ENCODE measurements at regions not wholly inside any gene's neighbourhood (a gene's known extent, or its start where the extent isn't known, plus 50 kb on each side); places are given as distances from the start of the nearest gene placed in this dataset.

- Histone ChIP-seq H3K4me3 (ENCODE audit: control extremely low read depth in 1 of 5, extremely low read depth in 1 of 5, insufficient read depth in 1 of 5, low read depth in 2 of 5, low read length in 4 of 5) (no peak overlapping the region), H3K4me2 (replicated peaks; ENCODE audit: low read depth, low read length, poor library complexity, severe bottlenecking) (no peak overlapping the region), H3K79me2 (ENCODE audit: control insufficient read depth, insufficient read depth, low read length) (no peaks in the 10 kb centered on the region), H3K4me1 (ENCODE audit: control insufficient read depth in 2 of 2, insufficient read depth in 2 of 2, low read length in 2 of 2) (no peaks in the 10 kb centered on the region), H3K9me3 (ENCODE audit: control extremely low read depth in 1 of 3, control insufficient read depth in 2 of 3, insufficient read depth in 1 of 3, low read length in 2 of 3) (no peaks in the 10 kb centered on the region), H3K27ac (ENCODE audit: low read length in 2 of 2) (no peak overlapping the region), H3K27me3 (replicated peaks in 1 of 4; ENCODE audit: control extremely low read depth in 1 of 4, control insufficient read depth in 3 of 4, insufficient read depth in 4 of 4, low read length in 3 of 4) (no peaks in the 10 kb centered on the region), H4K20me1 (ENCODE audit: control insufficient read depth, insufficient read depth, low read length, poor library complexity, severe bottlenecking) (no peaks in the 10 kb centered on the region), H3K36me3 (replicated peaks in 1 of 2; ENCODE audit: control extremely low read depth in 1 of 2, control insufficient read depth in 1 of 2, extremely low read depth in 1 of 2, insufficient read depth in 2 of 2, low read length in 1 of 2) (no peaks in the 10 kb centered on the region), H2AFZ (ENCODE audit: insufficient read depth, low read depth, low read length, poor library complexity, severe bottlenecking) (no peak overlapping the region), H3K9ac (ENCODE audit: low read length) (no peak overlapping the region)
- ATAC-seq (ENCODE audit: low read depth) (no peak), DNase-seq (no peak)
- no CpG with 5 or more reads among the region's 2 CpGs for WGBS (ENCODE audit: insufficient coverage)
- Mint-ChIP-seq H3K27ac (no peak overlapping the region), H3K4me3 (no peak overlapping the region), H3K27me3 (no peaks in the 10 kb centered on the region), H3K9me3 (ENCODE audit: insufficient read depth) (peaks cover 3% of the 10 kb centered on the region), H3K4me1 (no peaks in the 10 kb centered on the region)
- TF ChIP-seq, protein P1, sequence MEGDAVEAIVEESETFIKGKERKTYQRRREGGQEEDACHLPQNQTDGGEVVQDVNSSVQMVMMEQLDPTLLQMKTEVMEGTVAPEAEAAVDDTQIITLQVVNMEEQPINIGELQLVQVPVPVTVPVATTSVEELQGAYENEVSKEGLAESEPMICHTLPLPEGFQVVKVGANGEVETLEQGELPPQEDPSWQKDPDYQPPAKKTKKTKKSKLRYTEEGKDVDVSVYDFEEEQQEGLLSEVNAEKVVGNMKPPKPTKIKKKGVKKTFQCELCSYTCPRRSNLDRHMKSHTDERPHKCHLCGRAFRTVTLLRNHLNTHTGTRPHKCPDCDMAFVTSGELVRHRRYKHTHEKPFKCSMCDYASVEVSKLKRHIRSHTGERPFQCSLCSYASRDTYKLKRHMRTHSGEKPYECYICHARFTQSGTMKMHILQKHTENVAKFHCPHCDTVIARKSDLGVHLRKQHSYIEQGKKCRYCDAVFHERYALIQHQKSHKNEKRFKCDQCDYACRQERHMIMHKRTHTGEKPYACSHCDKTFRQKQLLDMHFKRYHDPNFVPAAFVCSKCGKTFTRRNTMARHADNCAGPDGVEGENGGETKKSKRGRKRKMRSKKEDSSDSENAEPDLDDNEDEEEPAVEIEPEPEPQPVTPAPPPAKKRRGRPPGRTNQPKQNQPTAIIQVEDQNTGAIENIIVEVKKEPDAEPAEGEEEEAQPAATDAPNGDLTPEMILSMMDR (IDR thresholded peaks at IDR 0.05): no peak
- no peak for TF ChIP-seq EZH2 (IDR thresholded peaks at IDR 0.05; ENCODE audit: borderline replicate concordance, insufficient read depth, low read depth, low read length, poor library complexity, severe bottlenecking)
- intact Hi-C loops (cut with micrococcal nuclease): no loop called here
- ChIA-PET POLR2A (no interaction called here), CTCF (no interaction called here)
Observed at GRCh38 chr6:98352348-98352747, 482.0 kb upstream of the POU3F2 start.

- H3K27me3 ChIP-seq (replicated peaks in 1 of 4; ENCODE audit: control extremely low read depth in 1 of 4, control insufficient read depth in 3 of 4, insufficient read depth in 4 of 4, low read length in 3 of 4): no peaks in the 10 kb centered on the region
- no peaks in the 10 kb centered on the region for H3K36me3 ChIP-seq (replicated peaks in 1 of 2; ENCODE audit: control extremely low read depth in 1 of 2, control insufficient read depth in 1 of 2, extremely low read depth in 1 of 2, insufficient read depth in 2 of 2, low read length in 1 of 2)
- peaks cover 4% of the 10 kb centered on the region for H3K9me3 Mint-ChIP-seq (ENCODE audit: insufficient read depth)
- H3K79me2 ChIP-seq (ENCODE audit: control insufficient read depth, insufficient read depth, low read length): no peaks in the 10 kb centered on the region
- intact Hi-C loops (cut with micrococcal nuclease): no loop called here
- H3K4me1 ChIP-seq (ENCODE audit: control insufficient read depth in 2 of 2, insufficient read depth in 2 of 2, low read length in 2 of 2): no peaks in the 10 kb centered on the region
- DNase-seq: no peak
- WGBS (ENCODE audit: insufficient coverage): no CpG with 5 or more reads among the region's 3 CpGs
- H3K4me1 Mint-ChIP-seq: no peaks in the 10 kb centered on the region
- no peak overlapping the region for H3K27ac Mint-ChIP-seq
- no peaks in the 10 kb centered on the region for H4K20me1 ChIP-seq (ENCODE audit: control insufficient read depth, insufficient read depth, low read length, poor library complexity, severe bottlenecking)
- H3K27ac ChIP-seq (ENCODE audit: low read length in 2 of 2): no peak overlapping the region
- H2AFZ ChIP-seq (ENCODE audit: insufficient read depth, low read depth, low read length, poor library complexity, severe bottlenecking): no peak overlapping the region
- ChIA-PET POLR2A (no interaction called here), CTCF (no interaction called here)
- H3K27me3 Mint-ChIP-seq: no peaks in the 10 kb centered on the region
- no peaks in the 10 kb centered on the region for H3K9me3 ChIP-seq (ENCODE audit: control extremely low read depth in 1 of 3, control insufficient read depth in 2 of 3, insufficient read depth in 1 of 3, low read length in 2 of 3)
- no peak overlapping the region for H3K4me3 Mint-ChIP-seq
- H3K4me3 ChIP-seq (ENCODE audit: control extremely low read depth in 1 of 5, extremely low read depth in 1 of 5, insufficient read depth in 1 of 5, low read depth in 2 of 5, low read length in 4 of 5): no peak overlapping the region
- no peak overlapping the region for H3K9ac ChIP-seq (ENCODE audit: low read length)
- ATAC-seq (ENCODE audit: low read depth): no peak
- H3K4me2 ChIP-seq (replicated peaks; ENCODE audit: low read depth, low read length, poor library complexity, severe bottlenecking): no peak overlapping the region
- no peak for TF ChIP-seq EZH2 (IDR thresholded peaks at IDR 0.05; ENCODE audit: borderline replicate concordance, insufficient read depth, low read depth, low read length, poor library complexity, severe bottlenecking)
- TF ChIP-seq, protein P1 (IDR thresholded peaks at IDR 0.05): no peak
Observed at GRCh38 chr6:98358173-98358572, 476.2 kb upstream of the POU3F2 start.

All from B cell (primary cell).